ENCODE measurements at regions not wholly inside any gene's neighbourhood (a gene's known extent, or its start where the extent isn't known, plus 50 kb on each side); places are given as distances from the start of the nearest gene placed in this dataset.

GRCh38 chr14:85442996-85443395, 86.9 kb upstream of the FLRT2 start:
- no peak overlapping the region for H3K4me3 Mint-ChIP-seq
- H3K27ac Mint-ChIP-seq (ENCODE audit: unreplicated experiment), result no peak overlapping the region
- H3K36me3 Mint-ChIP-seq (ENCODE audit: low read depth), result no peaks in the 10 kb centered on the region
- TF ChIP-seq CTCF (conservative IDR thresholded peaks at IDR 0.05), result no peak
- no peak for DNase-seq (ENCODE audit: low read depth, low spot score)
- no peaks in the 10 kb centered on the region for H3K4me1 Mint-ChIP-seq
- H3K27me3 Mint-ChIP-seq (ENCODE audit: low read depth), result no peaks in the 10 kb centered on the region
- peaks cover 5% of the 10 kb centered on the region for H3K9me3 Mint-ChIP-seq

GRCh38 chr14:85444635-85445034, 85.3 kb upstream of the FLRT2 start:
- no peak overlapping the region for H3K27ac Mint-ChIP-seq (ENCODE audit: unreplicated experiment)
- H3K4me1 Mint-ChIP-seq, result no peaks in the 10 kb centered on the region
- no peaks in the 10 kb centered on the region for H3K36me3 Mint-ChIP-seq (ENCODE audit: low read depth)
- peaks cover 3% of the 10 kb centered on the region for H3K9me3 Mint-ChIP-seq
- DNase-seq (ENCODE audit: low read depth, low spot score), result no peak
- TF ChIP-seq CTCF (conservative IDR thresholded peaks at IDR 0.05), result no peak
- H3K4me3 Mint-ChIP-seq, result no peak overlapping the region
- no peaks in the 10 kb centered on the region for H3K27me3 Mint-ChIP-seq (ENCODE audit: low read depth)

GRCh38 chr14:85445151-85445795, 84.7 kb upstream of the FLRT2 start:
- H3K36me3 Mint-ChIP-seq (ENCODE audit: low read depth), result no peaks in the 10 kb centered on the region
- H3K27ac Mint-ChIP-seq (ENCODE audit: unreplicated experiment), result no peak overlapping the region
- H3K27me3 Mint-ChIP-seq (ENCODE audit: low read depth), result no peaks in the 10 kb centered on the region
- no peak overlapping the region for H3K4me3 Mint-ChIP-seq
- no peaks in the 10 kb centered on the region for H3K4me1 Mint-ChIP-seq
- peaks cover 3% of the 10 kb centered on the region for H3K9me3 Mint-ChIP-seq
- no peak for DNase-seq (ENCODE audit: low read depth, low spot score)
- TF ChIP-seq CTCF (conservative IDR thresholded peaks at IDR 0.05), result no peak

GRCh38 chr14:85447883-85448282, 82.1 kb upstream of the FLRT2 start:
- no peak for DNase-seq (ENCODE audit: low read depth, low spot score)
- peaks cover 5% of the 10 kb centered on the region for H3K9me3 Mint-ChIP-seq
- no peak overlapping the region for H3K4me3 Mint-ChIP-seq
- H3K27me3 Mint-ChIP-seq (ENCODE audit: low read depth), result no peaks in the 10 kb centered on the region
- H3K36me3 Mint-ChIP-seq (ENCODE audit: low read depth), result no peaks in the 10 kb centered on the region
- no peak for TF ChIP-seq CTCF (conservative IDR thresholded peaks at IDR 0.05)
- no peaks in the 10 kb centered on the region for H3K4me1 Mint-ChIP-seq
- no peak overlapping the region for H3K27ac Mint-ChIP-seq (ENCODE audit: unreplicated experiment)

GRCh38 chr14:85451421-85451820, 78.5 kb upstream of the FLRT2 start:
- no peak overlapping the region for H3K27ac Mint-ChIP-seq (ENCODE audit: unreplicated experiment)
- H3K4me3 Mint-ChIP-seq, result no peak overlapping the region
- no peak for DNase-seq (ENCODE audit: low read depth, low spot score)
- no peaks in the 10 kb centered on the region for H3K27me3 Mint-ChIP-seq (ENCODE audit: low read depth)
- H3K9me3 Mint-ChIP-seq, result peaks cover 3% of the 10 kb centered on the region
- no peaks in the 10 kb centered on the region for H3K36me3 Mint-ChIP-seq (ENCODE audit: low read depth)
- TF ChIP-seq CTCF (conservative IDR thresholded peaks at IDR 0.05), result no peak
- H3K4me1 Mint-ChIP-seq, result no peaks in the 10 kb centered on the region
